HG03196 (cell line): ENCODE measurements at regions not wholly inside any gene's neighbourhood (a gene's known extent, or its start where the extent isn't known, plus 50 kb on each side); places are given as distances from the start of the nearest gene placed in this dataset.

ENCODE experiments used
- ATAC-seq: cut with Tn5 transposase; IDR thresholded peaks from one replicate; pipeline ENCODE4 v1.9.1; 2021; ENCODE audit not compliant: unreplicated experiment

- ATAC-seq, result no peak
Observed at GRCh38 chr12:126534495-126534894, 1469.3 kb downstream of the AACS start.

GRCh38 chr12:126534942-126535341 is 1469.7 kb downstream of the AACS start:
- ATAC-seq, result no peak

GRCh38 chr12:126535971-126536370 is 1470.7 kb downstream of the AACS start:
- no peak for ATAC-seq

- no peak for ATAC-seq
Observed at GRCh38 chr12:126537961-126538530, 1472.8 kb downstream of the AACS start.

- ATAC-seq, result no peak
Observed at GRCh38 chr12:126538888-126539287, 1473.7 kb downstream of the AACS start.

GRCh38 chr12:126545411-126545810 is 1480.2 kb downstream of the AACS start:
- ATAC-seq, result no peak

- ATAC-seq, result no peak
Observed at GRCh38 chr12:126547905-126548304, 1482.7 kb downstream of the AACS start.

GRCh38 chr12:126551869-126552268 is 1486.6 kb downstream of the AACS start:
- ATAC-seq, result no peak

- ATAC-seq, result no peak
Observed at GRCh38 chr12:126554625-126555024, 1489.4 kb downstream of the AACS start.

GRCh38 chr12:126557659-126558058 is 1492.4 kb downstream of the AACS start:
- no peak for ATAC-seq

- no peak for ATAC-seq
Observed at GRCh38 chr12:126558219-126558618, 1493.0 kb downstream of the AACS start.

GRCh38 chr12:126558810-126559209 is 1493.6 kb downstream of the AACS start:
- ATAC-seq, result no peak

GRCh38 chr12:126567016-126567415 is 1501.8 kb downstream of the AACS start:
- no peak for ATAC-seq

GRCh38 chr12:126569706-126570105 is 1504.5 kb downstream of the AACS start:
- no peak for ATAC-seq

GRCh38 chr12:126570566-126570965 is 1505.3 kb downstream of the AACS start:
- no peak for ATAC-seq

- no peak for ATAC-seq
Observed at GRCh38 chr12:126572170-126572569, 1506.9 kb downstream of the AACS start.

- ATAC-seq, result no peak
Observed at GRCh38 chr12:126581655-126582054, 1516.4 kb downstream of the AACS start.

- no peak for ATAC-seq
Observed at GRCh38 chr12:126582231-126582630, 1517.0 kb downstream of the AACS start.

- ATAC-seq, result no peak
Observed at GRCh38 chr12:126588586-126589249, 1523.5 kb downstream of the AACS start.

GRCh38 chr12:126591533-126591932 is 1526.3 kb downstream of the AACS start:
- ATAC-seq, result no peak

GRCh38 chr12:126601184-126602170 is 1536.2 kb downstream of the AACS start:
- ATAC-seq, result no peak

- ATAC-seq, result no peak
Observed at GRCh38 chr12:126602612-126603011, 1537.4 kb downstream of the AACS start.
